ENCODE measurements at regions not wholly inside any gene's neighbourhood (a gene's known extent, or its start where the extent isn't known, plus 50 kb on each side); places are given as distances from the start of the nearest gene placed in this dataset.
"Not testable (repeated sequence)": the region's sequence is repeated elsewhere in the genome, so short reads cannot be mapped to it uniquely, and the experiment has no call there.

- Histone ChIP-seq H3K27ac (no peak overlapping the region), H3K36me3 (no peaks in the 10 kb centered on the region), H3K27me3 (no peaks in the 10 kb centered on the region), H3K4me1 (peaks cover 0 to 4% of the 10 kb centered on the region in 2 donors), H3K4me3 (no peak overlapping the region), H3K9me3 (no peaks in the 10 kb centered on the region)
- intact Hi-C loops (cut with DNase I; ENCODE audit: low total_unique reads): no loop called here
- DNase-seq: no peak
- TF ChIP-seq, protein P1, sequence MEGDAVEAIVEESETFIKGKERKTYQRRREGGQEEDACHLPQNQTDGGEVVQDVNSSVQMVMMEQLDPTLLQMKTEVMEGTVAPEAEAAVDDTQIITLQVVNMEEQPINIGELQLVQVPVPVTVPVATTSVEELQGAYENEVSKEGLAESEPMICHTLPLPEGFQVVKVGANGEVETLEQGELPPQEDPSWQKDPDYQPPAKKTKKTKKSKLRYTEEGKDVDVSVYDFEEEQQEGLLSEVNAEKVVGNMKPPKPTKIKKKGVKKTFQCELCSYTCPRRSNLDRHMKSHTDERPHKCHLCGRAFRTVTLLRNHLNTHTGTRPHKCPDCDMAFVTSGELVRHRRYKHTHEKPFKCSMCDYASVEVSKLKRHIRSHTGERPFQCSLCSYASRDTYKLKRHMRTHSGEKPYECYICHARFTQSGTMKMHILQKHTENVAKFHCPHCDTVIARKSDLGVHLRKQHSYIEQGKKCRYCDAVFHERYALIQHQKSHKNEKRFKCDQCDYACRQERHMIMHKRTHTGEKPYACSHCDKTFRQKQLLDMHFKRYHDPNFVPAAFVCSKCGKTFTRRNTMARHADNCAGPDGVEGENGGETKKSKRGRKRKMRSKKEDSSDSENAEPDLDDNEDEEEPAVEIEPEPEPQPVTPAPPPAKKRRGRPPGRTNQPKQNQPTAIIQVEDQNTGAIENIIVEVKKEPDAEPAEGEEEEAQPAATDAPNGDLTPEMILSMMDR (IDR thresholded peaks at IDR 0.05): no peak
- no peak for TF ChIP-seq POLR2A (IDR thresholded peaks at IDR 0.05)
Observed at GRCh38 chr5:125085797-125086505, 339.5 kb upstream of the ZNF608 start.

GRCh38 chr5:125088522-125089105 is 342.2 kb upstream of the ZNF608 start:
- intact Hi-C loops (cut with DNase I; ENCODE audit: low total_unique reads): no loop called here

DNA sequence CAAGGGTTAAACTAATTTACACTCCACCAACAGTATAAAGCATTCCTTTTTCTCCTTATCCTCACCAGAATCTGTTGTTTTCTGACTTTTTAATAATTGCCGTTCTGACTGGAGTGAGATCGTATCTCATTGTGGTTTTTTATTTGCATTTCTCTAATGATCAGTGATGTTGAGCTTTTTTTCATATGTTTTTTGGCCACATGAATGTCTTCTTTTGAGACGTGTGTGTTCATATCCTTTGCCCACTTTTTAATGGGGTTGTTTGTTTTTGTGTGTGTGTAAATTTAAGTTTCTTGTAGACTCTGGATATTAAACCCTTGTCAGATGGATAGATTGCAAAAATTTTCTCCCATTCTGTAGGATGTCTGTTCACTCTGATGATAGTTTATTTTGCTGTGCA is 345.7 kb upstream of the ZNF608 start:
- H3K36me3 ChIP-seq; H3K4me3 ChIP-seq; intact Hi-C loops (cut with DNase I; ENCODE audit: low total_unique reads); H3K9me3 ChIP-seq; H3K27me3 ChIP-seq; H3K4me1 ChIP-seq; H3K27ac ChIP-seq; DNase-seq: not testable (repeated sequence)

More at GRCh38 chr5:125088522-125089105, 342.2 kb upstream of the ZNF608 start:
- Histone ChIP-seq H3K4me1 (peaks cover 0 to under 1% of the 10 kb centered on the region in 2 donors), H3K9me3 (no peaks in the 10 kb centered on the region), H3K27ac (no peak overlapping the region), H3K36me3 (no peaks in the 10 kb centered on the region), H3K27me3 (no peaks in the 10 kb centered on the region), H3K4me3 (no peak overlapping the region)
- TF ChIP-seq, protein P1 (IDR thresholded peaks at IDR 0.05): no peak
- no peak for TF ChIP-seq POLR2A (IDR thresholded peaks at IDR 0.05)
- no peak for DNase-seq

DNA sequence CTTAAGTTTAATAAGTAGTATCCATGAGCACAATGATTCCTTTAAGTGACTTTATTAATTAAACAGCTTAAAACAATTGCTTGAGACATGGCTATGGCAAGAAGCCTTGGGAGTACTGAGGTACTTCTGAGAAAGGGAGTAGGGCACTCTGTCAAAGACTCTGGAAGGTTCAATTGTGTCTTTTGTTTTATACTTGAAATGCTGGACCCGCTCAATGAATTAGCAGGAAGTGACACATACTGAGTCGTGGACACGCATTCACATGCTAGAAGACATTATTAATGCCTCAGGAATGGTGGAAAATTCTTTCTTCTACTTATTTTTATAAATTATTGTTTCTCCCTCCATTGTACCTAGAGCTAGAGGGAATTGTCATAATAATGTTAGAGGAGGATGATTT is 347.3 kb upstream of the ZNF608 start:
- no peaks in the 10 kb centered on the region for H3K9me3 ChIP-seq
- H3K36me3 ChIP-seq: no peaks in the 10 kb centered on the region
- no peak for DNase-seq
- H3K4me1 ChIP-seq: no peaks in the 10 kb centered on the region
- intact Hi-C loops (cut with DNase I; ENCODE audit: low total_unique reads): no loop called here
- H3K27ac ChIP-seq: no peak overlapping the region
- no peaks in the 10 kb centered on the region for H3K27me3 ChIP-seq
- TF ChIP-seq, protein P1 (IDR thresholded peaks at IDR 0.05): no peak
- no peak for TF ChIP-seq POLR2A (IDR thresholded peaks at IDR 0.05)
- H3K4me3 ChIP-seq: no peak overlapping the region

DNA sequence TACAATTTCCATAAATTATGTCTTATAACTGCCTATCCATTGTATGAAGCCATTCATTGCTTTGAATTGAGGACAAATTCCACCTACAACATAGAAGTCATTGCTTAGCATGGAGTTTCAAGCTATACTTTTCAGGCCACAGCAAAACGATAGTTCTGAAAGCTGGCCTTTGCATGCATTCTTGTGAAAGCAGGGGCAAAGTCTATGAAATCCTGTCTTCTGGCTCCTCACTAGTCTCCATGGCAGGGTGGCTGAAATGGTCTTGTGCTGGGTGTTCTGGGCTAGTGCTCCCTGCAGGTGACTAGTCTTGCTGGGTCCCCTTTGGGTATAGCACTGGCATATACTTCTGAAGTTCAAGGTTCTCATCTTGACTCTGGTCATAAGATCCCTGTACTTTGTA is 353.9 kb upstream of the ZNF608 start:
- no peak for TF ChIP-seq POLR2A (IDR thresholded peaks at IDR 0.05)
- TF ChIP-seq, protein P1 (IDR thresholded peaks at IDR 0.05): no peak
- no peak for DNase-seq
- Histone ChIP-seq H3K27me3 (no peaks in the 10 kb centered on the region), H3K4me1 (no peaks in the 10 kb centered on the region), H3K27ac (no peak overlapping the region), H3K9me3 (no peaks in the 10 kb centered on the region), H3K4me3 (no peak overlapping the region), H3K36me3 (no peaks in the 10 kb centered on the region)
- intact Hi-C loops (cut with DNase I; ENCODE audit: low total_unique reads): no loop called here
